Mesenchymal stem cell (in vitro differentiated cells and primary cell): ENCODE measurements at regions not wholly inside any gene's neighbourhood (a gene's known extent, or its start where the extent isn't known, plus 50 kb on each side); places are given as distances from the start of the nearest gene placed in this dataset.

Experiments
- DNase-seq: peaks from one replicate; pipeline ENCODE4 v3.0.0-alpha.2; 2013
- H2AFZ ChIP-seq: one replicate; pipeline ENCODE4 v1.6.1; 2013; ENCODE audit warnings: low read depth, mild to moderate bottlenecking, control low read depth, inconsistent platforms, low read length, moderate library complexity
- H2AK5ac ChIP-seq: 2 replicates; pipeline ENCODE4 v1.6.1; 2013; ENCODE audit warnings: low read length, moderate library complexity, mild to moderate bottlenecking, inconsistent platforms; ENCODE audit not compliant: severe bottlenecking
- H2BK120ac ChIP-seq: one replicate; pipeline ENCODE4 v1.6.1; 2013; ENCODE audit warnings: low read depth, mild to moderate bottlenecking, inconsistent platforms, low read length, moderate library complexity
- H2BK12ac ChIP-seq, 2 experiments: one replicate each; pipeline ENCODE4 v1.6.1; 2013; ENCODE audit warnings: inconsistent platforms in 2 of 2, low read length in 2 of 2, mild to moderate bottlenecking in 2 of 2, moderate library complexity in 2 of 2, control low read depth in 1 of 2
- H2BK15ac ChIP-seq: one replicate; pipeline ENCODE4 v1.6.1; 2013; ENCODE audit warnings: mild to moderate bottlenecking, low read depth, inconsistent platforms; ENCODE audit not compliant: poor library complexity, severe bottlenecking
- H2BK5ac ChIP-seq: 2 replicates; pipeline ENCODE4 v1.6.1; 2013; ENCODE audit warnings: low read depth, mild to moderate bottlenecking, low read length, control low read depth, inconsistent platforms; ENCODE audit not compliant: poor library complexity, severe bottlenecking
- H3K14ac ChIP-seq, 2 experiments: one replicate each; pipeline ENCODE4 v1.6.1; 2013; ENCODE audit warnings: inconsistent platforms in 2 of 2, low read length in 2 of 2, control low read depth in 1 of 2, mild to moderate bottlenecking in 1 of 2, moderate library complexity in 1 of 2
- H3K18ac ChIP-seq, 2 experiments: one replicate each; pipeline ENCODE4 v1.6.1; 2013; ENCODE audit warnings: inconsistent platforms in 2 of 2, low read length in 2 of 2, control low read depth in 1 of 2, low read depth in 1 of 2, mild to moderate bottlenecking in 1 of 2
- H3K23ac ChIP-seq, 2 experiments: one replicate each; pipeline ENCODE4 v1.6.1; 2013; ENCODE audit warnings: inconsistent platforms in 2 of 2, low read length in 2 of 2, mild to moderate bottlenecking in 2 of 2, moderate library complexity in 2 of 2, control low read depth in 1 of 2
- H3K27ac ChIP-seq: 2 replicates; pipeline ENCODE4 v1.5.1; 2013; ENCODE audit warnings: mild to moderate bottlenecking, moderate library complexity, low read length, control low read depth, inconsistent platforms; ENCODE audit not compliant: poor library complexity, severe bottlenecking
- H3K27me3 ChIP-seq, 2 experiments: 2 replicates each; pipeline versions ENCODE4 v1.6.1 to v1.7.0; 2013; ENCODE audit warnings: low read length in 2 of 2, mild to moderate bottlenecking in 2 of 2, moderate library complexity in 2 of 2, control low read depth in 1 of 2, inconsistent platforms in 1 of 2; ENCODE audit not compliant: control insufficient read depth in 1 of 2, insufficient read depth in 1 of 2
- H3K36me3 ChIP-seq, 2 experiments: 2 replicates each; pipeline versions ENCODE4 v1.6.1 to v1.7.0; 2013; ENCODE audit warnings: low read length in 2 of 2, control low read depth in 1 of 2, inconsistent platforms in 1 of 2, low read depth in 1 of 2, mild to moderate bottlenecking in 1 of 2; ENCODE audit not compliant: insufficient read depth in 2 of 2, control insufficient read depth in 1 of 2
- H3K4ac ChIP-seq, 2 experiments: one replicate each; pipeline ENCODE4 v1.6.1; 2013; ENCODE audit warnings: inconsistent platforms in 2 of 2, low read length in 2 of 2, mild to moderate bottlenecking in 2 of 2, moderate library complexity in 2 of 2, control low read depth in 1 of 2, low read depth in 1 of 2
- H3K4me1 ChIP-seq: 2 replicates; pipeline ENCODE4 v1.6.1; 2013; ENCODE audit warnings: low read depth, low read length, control low read depth; ENCODE audit not compliant: control insufficient read depth, insufficient read depth
- H3K4me2 ChIP-seq: 2 replicates; pipeline ENCODE4 v1.6.1; 2013; ENCODE audit warnings: low read length, mild to moderate bottlenecking, inconsistent platforms; ENCODE audit not compliant: poor library complexity, severe bottlenecking
- H3K4me3 ChIP-seq, 2 experiments: 2 replicates each; pipeline versions ENCODE4 v1.5.1 to v1.7.0; 2013; ENCODE audit warnings: low read length in 2 of 2, mild to moderate bottlenecking in 2 of 2, control low read depth in 1 of 2, low read depth in 1 of 2; ENCODE audit not compliant: insufficient read depth in 1 of 2
- H3K79me1 ChIP-seq: replicated peaks from 2 replicates; pipeline ENCODE4 v1.6.1; 2013; ENCODE audit warnings: mild to moderate bottlenecking, control low read depth, low read length, inconsistent platforms; ENCODE audit not compliant: poor library complexity, severe bottlenecking
- H3K9ac ChIP-seq: 2 replicates; pipeline ENCODE4 v1.7.0; 2013; ENCODE audit warnings: mild to moderate bottlenecking, low read length, moderate library complexity
- H3K9me3 ChIP-seq: 2 replicates; pipeline ENCODE4 v1.7.0; 2013; ENCODE audit warnings: mild to moderate bottlenecking, low read length; ENCODE audit not compliant: control insufficient read depth
- H4K8ac ChIP-seq: one replicate; pipeline ENCODE4 v1.6.1; 2013; ENCODE audit warnings: inconsistent platforms, mild to moderate bottlenecking, low read length, moderate library complexity
- H4K91ac ChIP-seq: one replicate; pipeline ENCODE4 v1.6.1; 2013; ENCODE audit warnings: mild to moderate bottlenecking, low read length, inconsistent platforms
- WGBS: methylation state at CpG from one replicate; pipeline ENCODE4 v1.1.7; 2013; ENCODE audit warnings: mixed read lengths; 5-methylcytosine and 5-hydroxymethylcytosine counted together

DNA sequence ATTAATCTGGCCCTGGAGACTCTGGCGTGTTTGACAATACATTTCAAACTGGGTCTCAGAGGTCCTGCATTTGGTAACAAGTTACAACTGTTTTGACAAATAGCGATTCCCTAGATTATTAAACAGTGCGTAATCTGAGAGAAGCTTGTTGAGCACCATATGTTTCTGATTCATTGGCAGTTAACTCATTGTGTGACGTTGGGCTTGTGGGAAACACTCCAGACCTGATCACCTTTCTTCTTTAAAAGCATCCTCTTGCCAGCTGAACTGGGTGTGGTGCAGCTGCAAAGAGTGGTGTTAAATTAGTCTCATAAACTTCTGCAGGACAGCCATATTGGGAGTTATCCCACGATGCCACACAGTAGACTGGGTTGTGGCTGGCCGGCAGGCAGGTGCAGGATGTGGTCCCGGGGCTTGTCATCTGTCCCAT lies 82.7 kb downstream of the CDC7 start:
- Histone ChIP-seq H4K91ac (no peak overlapping the region), H3K9ac (peak overlapping the region; percentile 92), H3K23ac (no peak overlapping the region), H2BK5ac (peak overlapping the region; percentile 47), H3K4me1 (peaks cover 13% of the 10 kb centered on the region), H4K8ac (no peak overlapping the region), H3K36me3 (no peaks in the 10 kb centered on the region), H3K4ac (peak overlapping the region in 1 of 2 experiments; percentile 30), H3K4me3 (no peak overlapping the region), H2AK5ac (peak overlapping the region; percentile 72), H2BK15ac (no peak overlapping the region), H3K27ac (peak overlapping the region; percentile 85), H3K14ac (no peak overlapping the region), H3K79me1 (no peaks in the 10 kb centered on the region), H3K18ac (no peak overlapping the region), H3K4me2 (no peak overlapping the region), H3K27me3 (no peaks in the 10 kb centered on the region), H2BK12ac (peak overlapping the region in 1 of 2 experiments; percentile 14), H2BK120ac (no peak overlapping the region), H2AFZ (no peak overlapping the region), H3K9me3 (no peaks in the 10 kb centered on the region)
- 75% methylated on average over 7 of the region's 7 CpGs for WGBS
- DNase-seq: peak; percentile 60

DNA sequence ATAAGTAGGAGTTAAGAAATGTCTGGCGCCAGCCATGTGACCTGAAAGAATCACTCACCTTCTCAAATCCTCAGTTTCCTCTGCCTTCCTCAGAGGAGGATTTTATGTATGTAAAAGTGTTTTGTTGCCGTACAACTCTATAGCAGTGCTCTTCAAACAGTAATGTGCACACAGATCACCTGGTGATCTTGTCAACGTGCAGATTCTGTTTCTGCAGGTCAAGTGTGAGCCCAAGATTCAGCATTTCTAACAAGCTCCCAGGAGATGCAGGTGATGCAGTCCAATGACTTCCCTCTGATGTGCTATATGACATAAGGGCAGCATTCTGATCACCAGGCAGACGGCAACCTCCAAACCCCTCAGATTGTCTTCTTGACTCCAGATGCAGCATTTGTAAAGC lies 83.7 kb downstream of the CDC7 start:
- Histone ChIP-seq H2BK15ac (no peak overlapping the region), H3K27ac (no peak overlapping the region), H2BK12ac (no peak overlapping the region), H3K27me3 (no peaks in the 10 kb centered on the region), H3K36me3 (no peaks in the 10 kb centered on the region), H3K4me3 (no peak overlapping the region), H2AFZ (no peak overlapping the region), H3K4ac (no peak overlapping the region), H4K91ac (no peak overlapping the region), H2AK5ac (peak overlapping the region; percentile 98), H3K14ac (no peak overlapping the region), H3K79me1 (no peaks in the 10 kb centered on the region), H2BK5ac (no peak overlapping the region), H4K8ac (no peak overlapping the region), H3K9me3 (no peaks in the 10 kb centered on the region), H3K4me1 (peaks cover 13% of the 10 kb centered on the region), H3K4me2 (no peak overlapping the region), H3K9ac (peak overlapping the region; percentile 92), H2BK120ac (no peak overlapping the region), H3K23ac (no peak overlapping the region), H3K18ac (peak overlapping the region in 1 of 2 experiments; percentile 1)
- 97% methylated on average over 3 of the region's 4 CpGs for WGBS
- DNase-seq: no peak

DNA sequence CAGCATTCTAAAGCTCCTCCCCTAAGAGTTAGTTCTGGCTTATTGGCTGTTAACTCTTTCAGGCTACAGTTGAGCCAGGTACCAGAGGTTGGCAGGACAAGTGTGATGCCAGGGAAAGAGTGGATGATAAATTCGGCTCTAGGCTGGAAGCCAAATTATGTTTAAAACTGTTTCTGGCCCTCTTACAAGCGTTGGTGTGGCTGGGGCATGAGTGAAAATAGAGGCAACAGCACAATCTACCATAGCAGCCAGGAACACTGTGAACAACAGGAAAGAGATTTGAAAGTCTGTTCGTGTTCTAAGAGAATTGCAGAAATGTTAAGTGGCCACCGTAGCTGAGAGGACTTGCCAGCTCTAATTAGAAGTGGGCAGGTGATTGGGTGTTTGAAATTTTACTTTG lies 84.2 kb downstream of the CDC7 start:
- H3K4me3 ChIP-seq: no peak overlapping the region
- H3K4me1 ChIP-seq: peaks cover 13% of the 10 kb centered on the region
- 81% methylated on average over 4 of the region's 4 CpGs for WGBS
- H2BK120ac ChIP-seq: no peak overlapping the region
- H3K23ac ChIP-seq: no peak overlapping the region
- no peak overlapping the region for H3K27ac ChIP-seq
- H2BK15ac ChIP-seq: no peak overlapping the region
- H2BK5ac ChIP-seq: peak overlapping the region; percentile 74
- no peak overlapping the region for H3K18ac ChIP-seq
- DNase-seq: no peak
- no peaks in the 10 kb centered on the region for H3K36me3 ChIP-seq
- H3K14ac ChIP-seq: no peak overlapping the region
- no peak overlapping the region for H2BK12ac ChIP-seq
- no peak overlapping the region for H3K4ac ChIP-seq
- H3K4me2 ChIP-seq: no peak overlapping the region
- H3K27me3 ChIP-seq: no peaks in the 10 kb centered on the region
- no peaks in the 10 kb centered on the region for H3K79me1 ChIP-seq
- H4K91ac ChIP-seq: no peak overlapping the region
- H3K9me3 ChIP-seq: no peaks in the 10 kb centered on the region
- H4K8ac ChIP-seq: no peak overlapping the region
- peak overlapping the region; percentile 98 for H2AK5ac ChIP-seq
- peak overlapping the region; percentile 15 for H3K9ac ChIP-seq
- H2AFZ ChIP-seq: no peak overlapping the region

DNA sequence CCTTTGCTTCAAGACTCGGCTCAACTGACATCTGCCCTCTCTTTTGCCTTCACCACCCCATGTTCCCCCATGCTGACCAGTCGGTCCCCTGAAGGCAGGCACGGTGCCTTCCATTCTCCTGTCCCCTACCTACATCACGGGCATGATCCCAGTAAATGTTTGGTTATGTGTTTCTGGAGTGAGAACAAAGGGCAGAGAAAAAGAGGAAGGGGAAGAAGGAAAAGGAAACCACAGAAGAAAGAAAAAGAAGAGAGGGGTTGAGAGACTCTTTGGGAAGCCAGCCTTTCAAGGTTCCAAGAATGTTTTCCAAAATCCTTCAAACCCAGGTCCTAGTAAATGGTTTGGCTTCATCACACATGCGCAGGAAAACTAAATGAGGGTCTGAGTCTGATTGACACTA lies 84.9 kb downstream of the CDC7 start:
- Histone ChIP-seq H2BK15ac (no peak overlapping the region), H3K4me2 (no peak overlapping the region), H4K91ac (peak overlapping the region; percentile 57), H3K18ac (no peak overlapping the region), H3K4me1 (peaks cover 13% of the 10 kb centered on the region), H3K36me3 (no peaks in the 10 kb centered on the region), H2BK5ac (peak overlapping the region; percentile 74), H2AFZ (no peak overlapping the region), H2AK5ac (peak overlapping the region; percentile 98), H3K79me1 (no peaks in the 10 kb centered on the region), H3K9ac (no peak overlapping the region), H3K27me3 (no peaks in the 10 kb centered on the region), H3K9me3 (no peaks in the 10 kb centered on the region), H3K14ac (no peak overlapping the region), H2BK12ac (no peak overlapping the region), H3K4ac (no peak overlapping the region), H3K27ac (peak overlapping the region; percentile 94), H4K8ac (no peak overlapping the region), H3K23ac (no peak overlapping the region), H2BK120ac (no peak overlapping the region), H3K4me3 (no peak overlapping the region)
- WGBS: 100% methylated on average over 2 of the region's 5 CpGs
- DNase-seq: no peak
